ENCODE measurements at regions not wholly inside any gene's neighbourhood (a gene's known extent, or its start where the extent isn't known, plus 50 kb on each side); places are given as distances from the start of the nearest gene placed in this dataset.

DNA sequence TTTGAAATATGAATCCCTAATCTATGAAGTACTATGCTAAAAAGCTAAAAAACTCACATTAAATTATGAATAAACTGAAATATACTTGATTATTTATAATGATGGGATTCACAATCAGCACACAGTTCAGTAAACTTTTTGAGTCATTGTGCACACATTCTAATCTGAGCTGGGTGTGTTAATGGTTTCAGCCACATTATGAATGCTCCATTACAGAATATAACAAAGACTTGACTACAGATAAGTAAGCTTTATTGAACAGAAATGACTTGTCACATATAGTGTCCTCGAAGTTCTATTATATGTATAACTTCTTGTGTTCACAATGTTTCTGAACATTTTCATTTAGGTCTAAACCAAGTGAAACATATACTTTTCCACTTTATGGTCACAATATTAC is 1649.9 kb upstream of the IGFBP7 start:
- Histone ChIP-seq H3K4me1 (ENCODE audit: insufficient read depth, low read length) (no peaks in the 10 kb centered on the region; the same call in 1 of the 2 replicates), H2BK20ac (ENCODE audit: low read depth, low read length, poor library complexity, severe bottlenecking) (no peak overlapping the region), H2AK5ac (ENCODE audit: insufficient read length, low read length) (no peak overlapping the region), H4K8ac (replicated peaks; ENCODE audit: insufficient read length, low read depth, low read length) (no peak overlapping the region), H4K91ac (ENCODE audit: insufficient read length, low read depth, low read length) (no peak overlapping the region), H3K27me3 (ENCODE audit: insufficient read depth, low read length) (no peaks in the 10 kb centered on the region), H3K79me2 (ENCODE audit: insufficient read depth, low read length) (no peaks in the 10 kb centered on the region), H3T11ph (ENCODE audit: low read length) (no peak overlapping the region), H3K4ac (ENCODE audit: low read depth, low read length) (no peak overlapping the region), H2BK120ac (ENCODE audit: low read depth, low read length, poor library complexity, severe bottlenecking) (no peak overlapping the region), H3K14ac (ENCODE audit: insufficient read depth, low read length) (no peak overlapping the region), H4K5ac (ENCODE audit: insufficient read length, low read depth, low read length) (no peak overlapping the region), H3K23ac (ENCODE audit: insufficient read length, low read depth, low read length) (no peak overlapping the region), H2AFZ (ENCODE audit: low read length) (no peak overlapping the region), H4K20me1 (ENCODE audit: control insufficient read depth, insufficient read depth, insufficient read length) (no peaks in the 10 kb centered on the region), H3K9me3 (ENCODE audit: control insufficient read depth, low read depth, low read length) (no peaks in the 10 kb centered on the region), H2BK15ac (ENCODE audit: low read depth, low read length) (no peak overlapping the region), H3K56ac (ENCODE audit: insufficient read length, low read depth, low read length) (no peak overlapping the region), H3K23me2 (ENCODE audit: insufficient read length, low read depth, low read length, poor library complexity, severe bottlenecking) (no peaks in the 10 kb centered on the region), H3K9ac (ENCODE audit: extremely low read depth, insufficient read length, low read length) (no peak overlapping the region), H2BK12ac (ENCODE audit: insufficient read length, low read depth, low read length) (no peak overlapping the region), H2BK5ac (ENCODE audit: insufficient read length, low read length) (no peak overlapping the region), H3K18ac (ENCODE audit: insufficient read length, low read depth, low read length) (no peak overlapping the region), H3K79me1 (ENCODE audit: insufficient read depth, low read depth, low read length, poor library complexity, severe bottlenecking) (no peaks in the 10 kb centered on the region), H3K4me2 (ENCODE audit: insufficient read depth, insufficient read length, low read length) (no peak overlapping the region), H3K27ac (ENCODE audit: insufficient read length, low read depth, low read length) (no peak overlapping the region)
- Mint-ChIP-seq H3K27ac (no peak overlapping the region), H3K4me1 (0 out of 4 replicates have a peak, but pooled peaks cover 0 to 6% of the 10 kb centered on the region in 2 experiments), H3K27me3 (ENCODE audit: low read depth) (no peaks in the 10 kb centered on the region), H3K9me3 (no peaks in the 10 kb centered on the region), H3K4me3 (no peak overlapping the region), H3K36me3 (ENCODE audit: insufficient read depth in 1 of 3, low read depth in 3 of 3) (no peaks in the 10 kb centered on the region)
- no CpG with 5 or more reads among the region's 1 CpG for WGBS (ENCODE audit: extremely low coverage, insufficient read length, low lambda C conversion rate)
- TF ChIP-seq, protein P1, sequence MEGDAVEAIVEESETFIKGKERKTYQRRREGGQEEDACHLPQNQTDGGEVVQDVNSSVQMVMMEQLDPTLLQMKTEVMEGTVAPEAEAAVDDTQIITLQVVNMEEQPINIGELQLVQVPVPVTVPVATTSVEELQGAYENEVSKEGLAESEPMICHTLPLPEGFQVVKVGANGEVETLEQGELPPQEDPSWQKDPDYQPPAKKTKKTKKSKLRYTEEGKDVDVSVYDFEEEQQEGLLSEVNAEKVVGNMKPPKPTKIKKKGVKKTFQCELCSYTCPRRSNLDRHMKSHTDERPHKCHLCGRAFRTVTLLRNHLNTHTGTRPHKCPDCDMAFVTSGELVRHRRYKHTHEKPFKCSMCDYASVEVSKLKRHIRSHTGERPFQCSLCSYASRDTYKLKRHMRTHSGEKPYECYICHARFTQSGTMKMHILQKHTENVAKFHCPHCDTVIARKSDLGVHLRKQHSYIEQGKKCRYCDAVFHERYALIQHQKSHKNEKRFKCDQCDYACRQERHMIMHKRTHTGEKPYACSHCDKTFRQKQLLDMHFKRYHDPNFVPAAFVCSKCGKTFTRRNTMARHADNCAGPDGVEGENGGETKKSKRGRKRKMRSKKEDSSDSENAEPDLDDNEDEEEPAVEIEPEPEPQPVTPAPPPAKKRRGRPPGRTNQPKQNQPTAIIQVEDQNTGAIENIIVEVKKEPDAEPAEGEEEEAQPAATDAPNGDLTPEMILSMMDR (conservative IDR thresholded peaks at IDR 0.05), result no peak
- DNase-seq, result no peak
